Body of pancreas (tissue), 4 donors: ENCODE measurements at regions not wholly inside any gene's neighbourhood (a gene's known extent, or its start where the extent isn't known, plus 50 kb on each side); places are given as distances from the start of the nearest gene placed in this dataset.

Source experiments
- CTCF ChIP-seq, 7 experiments: fragments of 450-650 bp in 4 of 7; fragments of 200-600 bp in 3 of 7; sonication (generic) in 3 of 7; IDR thresholded peaks; one replicate each; pipeline ENCODE4 v1.5.1; 2016 to 2019; ENCODE audit warnings: antibody characterized with exemption in 7 of 7
- POLR2A ChIP-seq, 3 donors: fragments of 450-650 bp; IDR thresholded peaks; one replicate each; pipeline ENCODE4 v1.6.1; 2016; ENCODE audit warnings: antibody characterized with exemption in 3 of 3, mild to moderate bottlenecking in 2 of 3

GRCh38 chr7:374706-375311 is 84.8 kb downstream of the FOXL3 start:
- TF ChIP-seq POLR2A (IDR thresholded peaks at IDR 0.05) (no peak), CTCF (IDR thresholded peaks at IDR 0.05) (no peak)
